Dermis blood vessel endothelial cell (primary cell): ENCODE measurements at regions not wholly inside any gene's neighbourhood (a gene's known extent, or its start where the extent isn't known, plus 50 kb on each side); places are given as distances from the start of the nearest gene placed in this dataset.
"Not testable (repeated sequence)": the region's sequence is repeated elsewhere in the genome, so short reads cannot be mapped to it uniquely, and the experiment has no call there.

Experiments
- DNase-seq: peaks from one replicate; pipeline ENCODE4 v3.0.0; 2010

- DNase-seq, result no peak
These were observed 252.7 kb downstream of the SPRY1 start for GRCh38 chr4:123649250-123649644.

DNA sequence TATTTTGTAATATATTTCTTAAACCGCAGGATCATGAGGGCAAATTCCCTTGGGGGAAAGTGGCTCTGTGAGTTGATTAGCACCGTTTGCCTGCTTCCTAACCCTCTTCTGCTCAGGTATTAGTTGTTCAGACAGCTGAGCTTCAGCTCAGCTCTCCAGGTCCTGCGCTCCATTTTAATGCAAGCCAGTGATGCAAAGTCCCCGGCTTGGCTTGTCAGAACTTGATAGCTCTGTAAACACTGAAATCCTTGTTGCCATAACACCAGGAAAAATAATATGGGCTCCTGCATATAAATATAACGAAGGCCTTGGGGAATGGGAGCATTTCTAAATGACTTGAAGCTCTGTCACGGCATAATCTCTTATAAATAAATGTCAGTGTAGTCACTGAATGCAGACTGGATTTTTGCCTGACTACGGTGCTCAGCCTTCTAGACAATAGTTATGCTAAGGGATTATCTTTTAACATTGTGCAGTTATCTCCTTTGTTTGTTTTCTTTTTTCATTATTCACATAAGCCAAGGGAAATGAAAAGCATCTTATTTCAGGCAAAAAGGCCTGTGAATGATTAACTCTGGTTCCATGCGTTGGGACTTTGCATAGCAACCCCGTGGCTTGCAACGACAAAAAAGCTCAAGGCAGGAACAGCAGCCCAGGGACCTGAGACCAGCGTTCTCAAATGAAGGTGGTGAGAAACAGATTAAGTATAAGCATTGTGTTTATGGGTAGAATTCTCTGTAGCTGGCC is 253.2 kb downstream of the SPRY1 start:
- DNase-seq, result peak; percentile 13

GRCh38 chr4:123651066-123651465 is 254.5 kb downstream of the SPRY1 start:
- DNase-seq, result no peak

DNA sequence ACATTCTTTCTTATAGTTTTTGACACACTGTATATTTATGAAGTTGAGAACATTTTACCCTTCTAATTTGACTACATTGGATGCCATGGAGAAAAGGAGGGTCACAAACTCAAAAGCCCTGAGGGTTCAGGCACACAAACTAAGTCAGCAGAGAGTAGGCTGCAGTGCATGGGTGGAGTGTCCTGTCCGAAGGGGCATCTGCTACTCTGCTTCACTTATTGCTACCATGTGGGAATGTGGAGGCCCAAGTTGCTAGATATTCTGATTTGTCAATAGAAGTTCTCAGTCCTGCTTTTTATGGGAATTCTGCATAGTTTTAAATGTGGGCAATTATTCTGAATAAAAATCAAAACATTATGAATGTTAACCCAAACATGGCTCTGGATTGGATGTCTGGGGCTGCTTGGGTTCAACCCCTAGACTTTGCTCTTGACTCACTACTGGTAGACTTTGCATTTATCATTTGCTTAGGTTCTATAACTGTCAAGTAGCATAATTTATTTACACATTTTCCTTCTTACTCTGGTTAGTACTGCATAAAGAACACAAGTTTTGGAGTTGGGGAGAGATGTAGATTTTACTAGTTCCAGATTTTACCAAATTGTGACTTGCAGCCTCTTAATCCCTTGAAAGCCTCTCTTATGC is 255.1 kb downstream of the SPRY1 start:
- DNase-seq, result no peak

DNA sequence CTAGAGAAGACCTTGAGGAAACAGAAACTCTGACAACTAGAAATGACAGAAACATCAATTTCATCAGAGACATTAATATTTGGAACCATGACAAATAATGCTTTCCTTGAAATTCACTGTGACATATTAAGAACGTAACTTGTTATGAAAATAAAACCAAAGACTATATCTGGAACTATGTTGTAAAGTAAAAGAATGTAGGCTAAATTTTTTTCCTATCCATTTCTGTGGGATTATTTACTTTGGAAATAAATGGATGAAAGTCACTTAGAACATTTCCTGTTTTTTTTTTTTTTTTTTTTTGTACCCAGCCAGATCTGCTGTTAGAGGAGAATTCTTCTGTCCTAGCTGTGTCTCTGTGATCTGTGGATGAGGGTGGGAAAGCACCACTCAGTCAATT is 255.9 kb downstream of the SPRY1 start:
- DNase-seq, result peak; percentile 7

DNA sequence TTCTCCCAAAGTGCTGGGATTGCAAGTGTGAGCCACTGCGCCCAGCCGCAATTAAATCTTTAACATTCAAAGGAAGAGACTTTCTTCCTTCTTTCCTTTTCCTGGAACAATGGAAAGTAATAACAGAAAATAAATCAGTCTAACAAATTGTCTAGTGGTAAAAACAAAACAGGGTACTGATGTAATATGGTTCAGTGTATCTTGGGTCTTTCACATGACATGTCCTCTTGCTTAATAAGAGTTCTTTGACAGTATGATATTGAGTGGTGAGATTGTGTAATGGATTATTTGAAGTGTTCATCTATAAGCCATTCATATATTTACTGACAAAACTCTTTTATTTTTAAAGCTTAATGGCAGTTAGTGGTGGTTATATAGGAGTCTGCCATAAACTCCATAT is 256.6 kb downstream of the SPRY1 start:
- no peak for DNase-seq

GRCh38 chr4:123656746-123657294 is 260.2 kb downstream of the SPRY1 start:
- DNase-seq, result not testable (repeated sequence)

- not testable (repeated sequence) for DNase-seq
These were observed 261.0 kb downstream of the SPRY1 start for GRCh38 chr4:123657606-123658005.

GRCh38 chr4:123659262-123659661 is 262.7 kb downstream of the SPRY1 start:
- no peak for DNase-seq

DNA sequence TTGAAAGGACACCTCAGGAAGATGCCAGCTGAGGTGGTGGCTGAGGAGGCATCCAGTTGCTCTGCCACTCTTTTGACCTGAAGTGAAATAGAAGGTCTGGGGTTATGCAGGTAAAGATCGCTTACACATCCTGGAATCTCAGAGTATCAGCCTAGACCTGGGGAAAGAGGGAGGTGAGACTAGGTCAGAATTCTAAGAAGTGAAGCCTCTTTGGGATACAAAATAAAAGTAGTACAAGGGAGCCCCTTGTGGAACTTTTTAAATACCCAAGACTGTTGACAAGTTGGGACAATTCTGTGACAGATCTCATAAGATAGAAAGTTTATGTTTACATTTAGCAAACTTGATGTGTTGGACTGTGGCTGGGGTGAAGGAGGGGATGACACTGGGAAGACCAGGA is 263.1 kb downstream of the SPRY1 start:
- DNase-seq, result peak; percentile 32

- peak; percentile 58 for DNase-seq
These were observed 264.6 kb downstream of the SPRY1 start for GRCh38 chr4:123661080-123661737.

DNA sequence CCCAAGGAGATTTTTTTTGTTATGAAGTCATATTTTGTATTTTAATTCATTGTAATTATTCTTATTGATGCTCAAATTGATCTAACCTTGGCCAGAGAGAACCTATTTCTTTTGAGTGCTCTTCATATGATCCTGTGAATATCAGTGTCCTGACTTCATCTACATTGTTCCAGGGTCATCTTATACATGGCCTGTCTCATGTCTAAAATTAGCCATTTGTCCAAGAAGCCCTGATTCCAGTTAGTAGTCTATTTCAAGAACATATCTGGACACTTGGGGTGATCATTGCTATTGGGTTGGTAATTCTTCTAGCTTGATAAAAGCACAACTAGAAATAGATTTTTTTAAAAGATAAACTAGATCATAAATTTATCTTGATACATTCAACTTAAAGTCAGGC is 266.2 kb downstream of the SPRY1 start:
- no peak for DNase-seq

DNA sequence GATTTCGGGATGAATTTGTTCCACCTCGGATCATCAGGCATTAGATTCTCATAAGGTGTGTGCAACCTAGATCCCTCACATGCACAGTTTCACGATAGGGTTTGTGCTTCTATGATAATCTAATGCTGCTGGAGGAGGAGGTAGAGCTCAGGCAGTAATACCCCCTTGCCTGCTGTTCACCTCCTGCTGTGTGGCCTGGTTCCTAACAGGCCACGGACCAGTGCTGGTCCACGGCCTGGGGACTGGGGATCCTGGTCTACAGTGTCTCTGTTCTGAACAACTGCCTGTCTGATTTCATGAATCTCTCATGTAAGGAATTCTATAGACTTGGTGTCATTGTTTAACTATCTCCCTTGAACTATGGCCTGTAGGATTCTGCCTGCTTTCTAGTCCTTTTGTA is 269.9 kb downstream of the SPRY1 start:
- DNase-seq, result no peak

GRCh38 chr4:123667496-123667895 is 270.9 kb downstream of the SPRY1 start:
- DNase-seq, result no peak

DNA sequence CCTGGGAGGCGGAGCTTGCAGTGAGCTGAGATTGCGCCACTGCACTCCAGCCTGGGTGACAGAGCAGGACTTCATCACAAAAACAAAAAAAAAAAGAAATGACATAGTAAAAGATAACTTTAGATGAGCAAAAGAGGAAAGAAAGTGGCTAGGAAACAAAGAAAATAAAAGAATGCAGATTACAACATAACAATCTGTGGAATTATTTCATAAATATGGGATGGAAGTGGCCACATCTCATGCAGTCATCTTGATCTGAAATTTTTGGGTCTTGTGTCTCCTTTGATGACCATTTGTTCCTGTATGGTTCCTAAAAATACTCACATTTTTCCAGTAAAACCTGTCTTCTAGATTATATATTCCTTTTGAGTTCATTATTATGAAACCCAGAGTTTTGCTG is 271.4 kb downstream of the SPRY1 start:
- DNase-seq, result no peak

DNA sequence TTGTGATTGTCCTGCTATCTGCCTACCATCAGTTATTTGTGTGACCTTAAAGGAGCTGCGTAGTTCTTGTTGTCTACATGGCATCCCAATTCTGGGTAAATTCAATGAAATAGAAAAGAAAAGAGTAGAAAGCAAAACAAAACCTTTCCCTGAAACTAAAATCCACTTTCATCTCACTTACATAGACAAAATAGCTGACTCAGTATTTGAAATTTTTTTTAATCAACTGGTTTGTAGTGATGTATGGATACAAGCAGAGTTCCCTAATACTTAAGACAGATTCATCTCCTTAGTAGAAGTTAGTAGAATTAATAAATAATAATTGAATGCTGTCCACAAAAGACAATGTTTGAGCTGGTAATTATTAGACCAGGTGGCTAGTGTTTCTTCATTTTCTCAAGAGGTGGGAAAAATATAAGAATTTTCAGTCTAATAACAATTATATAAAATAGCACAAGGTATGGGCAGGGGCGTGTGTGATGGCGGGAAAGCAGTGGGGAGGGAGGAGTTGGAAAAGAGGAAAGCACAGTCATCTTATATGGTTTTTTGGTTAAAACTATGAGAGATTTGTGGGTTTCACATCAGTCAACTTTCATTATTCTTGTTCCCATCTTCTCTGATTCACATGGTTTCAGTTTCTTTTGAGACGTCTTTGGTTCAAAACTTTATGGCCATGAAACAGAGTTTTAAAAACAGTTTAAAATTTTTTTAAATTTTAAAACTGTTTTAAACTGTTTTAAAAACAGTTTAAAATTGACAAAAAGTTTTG is 275.2 kb downstream of the SPRY1 start:
- no peak for DNase-seq

DNA sequence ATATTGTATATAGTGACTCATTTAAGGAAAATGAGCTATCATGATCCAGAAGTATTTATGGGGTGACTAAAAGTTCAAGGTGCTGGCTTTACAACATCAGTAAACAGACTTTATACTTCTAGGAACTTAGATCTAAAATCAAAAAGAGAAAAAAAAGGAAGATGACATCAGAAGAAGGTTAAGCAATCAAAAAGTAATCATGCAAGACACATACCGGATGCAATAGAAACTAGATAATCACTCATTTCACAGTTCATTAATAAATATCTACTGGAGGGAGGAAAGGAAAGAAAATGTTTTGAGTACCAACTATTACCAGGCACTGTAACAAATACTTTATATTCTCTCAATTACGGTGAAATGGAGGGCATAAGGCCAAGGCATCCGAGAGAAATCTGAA is 276.4 kb downstream of the SPRY1 start:
- DNase-seq, result no peak

DNA sequence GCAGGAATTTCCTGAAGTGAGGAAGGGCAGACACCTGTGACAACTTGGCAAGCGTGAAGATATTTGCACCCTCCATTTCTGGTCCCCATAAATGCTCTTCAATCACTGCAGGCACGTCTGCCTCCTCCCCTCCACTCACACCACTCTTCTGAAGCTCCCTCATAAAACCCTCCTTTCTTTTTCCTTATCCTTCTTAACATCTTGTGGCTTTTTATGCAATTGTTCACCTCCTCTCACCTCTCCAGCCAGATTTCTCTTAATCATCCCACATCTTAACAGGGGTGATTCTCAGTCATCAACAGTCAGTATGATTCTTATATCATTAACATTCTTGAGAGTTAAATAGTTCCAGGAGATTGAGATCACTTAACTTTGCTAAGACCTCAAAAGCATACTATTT is 277.4 kb downstream of the SPRY1 start:
- DNase-seq, result no peak

DNA sequence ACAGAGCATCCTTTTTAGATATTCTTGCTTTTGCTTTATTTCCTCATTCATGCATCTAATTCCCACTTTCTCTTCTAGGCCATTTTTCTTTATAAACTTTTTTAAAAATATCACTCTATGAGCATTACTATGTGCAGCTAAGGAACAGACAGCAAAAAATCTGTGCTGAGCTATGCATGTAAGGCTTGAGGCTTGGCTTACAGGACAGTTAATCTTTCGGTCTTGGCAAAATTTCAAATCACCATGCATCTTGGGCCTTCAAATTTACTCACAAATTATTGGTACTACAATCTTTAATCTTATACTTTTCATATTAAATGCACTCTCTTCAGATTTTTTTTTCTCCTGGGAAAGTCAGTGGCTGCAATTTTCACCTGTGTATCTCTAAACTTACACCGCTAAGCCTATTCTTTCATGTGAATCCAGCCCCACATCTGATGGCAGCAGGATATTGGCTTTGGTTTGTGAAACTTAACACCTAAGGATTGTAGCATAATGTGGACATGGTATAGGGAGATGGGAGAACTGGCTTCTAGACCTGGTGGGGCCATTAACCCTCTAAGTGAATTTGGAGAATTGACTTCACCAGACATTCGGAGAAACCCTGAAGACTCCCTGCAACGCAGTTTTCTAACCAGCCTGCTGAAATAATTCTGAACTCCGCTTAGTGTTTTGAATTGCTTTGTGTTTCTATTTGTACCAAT is 278.3 kb downstream of the SPRY1 start:
- no peak for DNase-seq

GRCh38 chr4:123675567-123675966 is 279.0 kb downstream of the SPRY1 start:
- no peak for DNase-seq

- DNase-seq, result no peak
These were observed 279.7 kb downstream of the SPRY1 start for GRCh38 chr4:123676071-123676889.

DNA sequence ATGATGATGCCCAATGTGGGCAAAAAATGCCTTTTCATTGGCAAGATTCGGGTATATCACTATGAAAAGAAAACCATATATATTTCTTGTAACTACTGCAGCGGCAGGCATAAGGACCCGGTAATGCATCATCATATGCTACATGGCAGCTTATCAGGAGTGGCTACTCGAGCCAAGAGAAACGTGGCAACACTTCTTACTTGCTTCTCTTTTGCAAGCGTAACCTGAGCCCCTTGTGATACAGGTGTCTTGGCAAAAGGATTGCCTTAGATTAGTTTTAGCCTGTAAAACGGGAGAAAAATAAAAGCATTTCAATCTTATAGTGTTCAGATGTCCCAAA is 280.3 kb downstream of the SPRY1 start:
- no peak for DNase-seq
